GM12878 (cell line): ENCODE measurements at regions not wholly inside any gene's neighbourhood (a gene's known extent, or its start where the extent isn't known, plus 50 kb on each side); places are given as distances from the start of the nearest gene placed in this dataset.

Source experiments
- ATAC-seq: fragments of 200-7000 bp; cut with Tn5 transposase; 3 replicates; pipeline ENCODE4 v1.9.1; 2020; ENCODE audit warnings: mild to moderate bottlenecking, moderate library complexity
- BruUV-seq: library from RNA; stranded (reverse); fragments of 400-500 nt; replicated peaks from 2 replicates; lab custom pipeline; 2021; lab: Mats Ljungman, UMichigan
- CTCF ChIA-PET: fragments of 300-600 bp; sonication (Branson Sonifier 250); formaldehyde crosslinking; extraction: SDS; loops from one replicate; lab custom pipeline; 2021; ENCODE audit warnings: inconsistent platforms; lab: Yijun Ruan, JAX
- POLR2A ChIA-PET: fragments of 350-600 bp; formaldehyde crosslinking; extraction: SDS; loops from one replicate; lab custom pipeline; 2021; ENCODE audit warnings: inconsistent platforms; lab: Charles Lee
- RAD21 ChIA-PET: fragments of 300-600 bp; sonication (Branson Sonifier 250); formaldehyde crosslinking; loops from one replicate; lab custom pipeline; 2023; ENCODE audit warnings: antibody characterized with exemption; ENCODE audit not compliant: unreplicated experiment; lab: Charles Lee
- SMC1A ChIA-PET: fragments of 300-600 bp; sonication (Branson Sonifier 250); formaldehyde crosslinking; loops from one replicate; lab custom pipeline; 2023; ENCODE audit not compliant: unreplicated experiment, uncharacterized antibody; lab: Charles Lee
- DNase-seq: peaks from one replicate; pipeline ENCODE4 v3.0.0-alpha.2; 2011; ENCODE audit warnings: low read depth, low spot score
- FAIRE-seq: peaks from 3 replicates; lab custom pipeline; 2011; peaks lifted over from hg19 to GRCh38; lab: Jason Lieb, UNC
- H2AFZ ChIP-seq: 2 replicates; pipeline ENCODE4 v1.6.0; 2011; ENCODE audit warnings: low read depth, low read length, control low read depth; ENCODE audit not compliant: control insufficient read depth
- H3K27ac ChIP-seq: 2 replicates; pipeline ENCODE4 v1.5.1; 2011; ENCODE audit warnings: control low read depth; ENCODE audit not compliant: control insufficient read depth, insufficient read depth
- H3K27me3 ChIP-seq, 2 experiments: replicated peaks in 1 of 2; 2 replicates each; pipeline versions ENCODE4 v1.6.0 to v1.6.1; 2011; ENCODE audit warnings: low read length in 1 of 2; ENCODE audit not compliant: control insufficient read depth in 2 of 2, insufficient read depth in 2 of 2
- H3K36me3 ChIP-seq, 2 experiments: 2 replicates each; pipeline ENCODE4 v1.5.1; 2011; ENCODE audit warnings: low read length in 1 of 2; ENCODE audit not compliant: control insufficient read depth in 2 of 2, insufficient read depth in 2 of 2
- H3K4me1 ChIP-seq: 2 replicates; pipeline ENCODE4 v1.6.1; 2011; ENCODE audit warnings: mild to moderate bottlenecking, low read length, moderate library complexity, mixed read lengths; ENCODE audit not compliant: control insufficient read depth, insufficient read depth
- H3K4me2 ChIP-seq: 2 replicates; pipeline ENCODE4 v1.6.0; 2011; ENCODE audit warnings: control low read depth; ENCODE audit not compliant: control insufficient read depth, insufficient read depth
- H3K4me3 ChIP-seq: fragments of 200-600 bp; sonication (generic); 2 replicates; pipeline ENCODE4 v1.5.1; 2016
- H3K79me2 ChIP-seq: 2 replicates; pipeline ENCODE4 v1.6.0; 2011; ENCODE audit warnings: low read length; ENCODE audit not compliant: control insufficient read depth, insufficient read depth
- H3K9ac ChIP-seq: 2 replicates; pipeline ENCODE4 v1.8.0; 2011; ENCODE audit warnings: low read length, control low read depth, mixed read lengths; ENCODE audit not compliant: control insufficient read depth, insufficient read depth
- H3K9me3 ChIP-seq: replicated peaks from 3 replicates; pipeline ENCODE4 v1.5.1; 2011; ENCODE audit warnings: mild to moderate bottlenecking, low read length; ENCODE audit not compliant: control insufficient read depth, insufficient read depth
- H4K20me1 ChIP-seq: 2 replicates; pipeline ENCODE4 v1.6.0; 2011; ENCODE audit not compliant: control insufficient read depth, insufficient read depth
- ASH2L ChIP-seq: fragments of 300-600, 200-600 bp; sonication (generic); IDR thresholded peaks from 2 replicates; pipeline ENCODE4 v1.6.1; 2017; ENCODE audit warnings: low read depth, mild to moderate bottlenecking, borderline replicate concordance
- BACH1 ChIP-seq: fragments of 450-650 bp; IDR thresholded peaks from 2 replicates; pipeline ENCODE4 v1.6.1; 2017; ENCODE audit warnings: mild to moderate bottlenecking, borderline replicate concordance
- EP300 ChIP-seq, 2 experiments: fragments of 150-350 bp in 1 of 2; IDR thresholded peaks; 2 replicates each; pipeline ENCODE4 v1.6.1; 2011 to 2012; ENCODE audit warnings: low read depth in 2 of 2, low read length in 2 of 2, borderline replicate concordance in 1 of 2, improper control_type of control experiment in 1 of 2, inconsistent platforms in 1 of 2; ENCODE audit not compliant: control insufficient read depth in 1 of 2
- ESRRA ChIP-seq: IDR thresholded peaks from 2 replicates; pipeline ENCODE4 v1.6.1; 2012; ENCODE audit warnings: mild to moderate bottlenecking, low read length, improper control_type of control experiment
- HDAC6 ChIP-seq: fragments of 200-600 bp; sonication (generic); IDR thresholded peaks from one replicate; pipeline ENCODE4 v1.8.0; 2017; ENCODE audit warnings: antibody characterized with exemption; ENCODE audit not compliant: unreplicated experiment
- KAT2A ChIP-seq: conservative IDR thresholded peaks from 2 replicates; pipeline ENCODE4 v1.6.1; 2011; ENCODE audit warnings: low read depth, low read length; ENCODE audit not compliant: control insufficient read depth
- KDM1A ChIP-seq: fragments of 200-600 bp; sonication (generic); IDR thresholded peaks from 2 replicates; pipeline ENCODE4 v1.6.1; 2016; ENCODE audit warnings: borderline replicate concordance
- POLR2AphosphoS2 ChIP-seq: IDR thresholded peaks from 2 replicates; pipeline ENCODE4 v1.6.1; 2011; ENCODE audit warnings: low read depth, mild to moderate bottlenecking, low read length, improper control_type of control experiment, moderate library complexity
- SIN3A ChIP-seq: IDR thresholded peaks from 2 replicates; pipeline ENCODE4 v1.6.1; 2012; ENCODE audit warnings: low read depth, low read length, improper control_type of control experiment
- ZNF274 ChIP-seq: IDR thresholded peaks from one replicate; pipeline ENCODE4 v1.8.0; 2011; ENCODE audit not compliant: insufficient read length, insufficient read depth
- WGBS: methylation state at CpG from one replicate; pipeline ENCODE4 v1.1.6; 2016; ENCODE audit warnings: low lambda C conversion rate; ENCODE audit not compliant: insufficient replicate concordance, insufficient coverage; ENCODE audit errors: missing lambda C conversion rate; 5-methylcytosine and 5-hydroxymethylcytosine counted together
- in situ Hi-C: fragments of 300-500 bp; cut with MboI; formaldehyde crosslinking; loops from 9 replicates; pipeline ENCODE4 v1.14.3; 2018; ENCODE audit warnings: mixed read lengths
- intact Hi-C: fragments of 100-400 bp; cut with micrococcal nuclease; formaldehyde crosslinking; loops from one replicate; pipeline ENCODE4 v1.14.2; 2022; ENCODE audit not compliant: unreplicated experiment
- TF ChIP-seq, protein P1 (sequence below): fragments of 450-650 bp; conservative IDR thresholded peaks from 2 replicates; pipeline ENCODE4 v1.6.1; 2017; ENCODE audit warnings: mild to moderate bottlenecking, moderate library complexity
- TF ChIP-seq, protein P2 (sequence below): fragments of 450-650 bp; formaldehyde crosslinking; IDR thresholded peaks from 2 replicates; pipeline ENCODE4 v1.5.0; 2022; ENCODE audit warnings: mild to moderate bottlenecking, missing genetic modification characterization

DNA sequence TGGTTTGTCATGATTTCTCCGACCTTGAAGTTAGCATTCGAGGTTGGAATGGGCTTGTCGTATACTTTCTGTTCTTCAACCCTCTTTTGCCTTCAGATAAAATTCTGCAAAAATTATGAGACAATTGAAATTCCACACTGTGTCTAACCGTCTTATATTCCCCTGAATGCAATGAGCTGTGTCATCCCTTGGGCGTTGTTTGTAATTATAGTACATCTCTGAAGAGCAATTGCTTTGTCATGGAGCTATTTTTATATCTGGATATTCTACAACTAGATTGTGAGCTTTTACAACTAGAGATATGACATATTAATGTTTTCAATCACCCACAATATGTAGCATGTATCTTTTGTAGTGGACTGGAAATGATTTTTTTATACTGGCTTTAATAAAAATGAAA, 631.8 kb upstream of the SLC10A2 start:
- Histone ChIP-seq H3K9me3 (no peaks in the 10 kb centered on the region), H3K4me2 (no peak overlapping the region), H3K36me3 (no peaks in the 10 kb centered on the region), H4K20me1 (no peaks in the 10 kb centered on the region), H3K27me3 (no peaks in the 10 kb centered on the region), H3K27ac (no peak overlapping the region), H3K4me3 (no peak overlapping the region), H3K4me1 (no peaks in the 10 kb centered on the region), H2AFZ (no peak overlapping the region), H3K9ac (no peak overlapping the region)
- RAD21 ChIA-PET: no interaction called here
- in situ Hi-C loops (no loop called here), intact Hi-C loops (no loop called here)
- no peak for DNase-seq
- SMC1A ChIA-PET: interaction anchor here (1.4 kb wide), 1 partner anchor 15 kb away, joined by 3 read pairs; no protein-coding TSS in a partner anchor
- CTCF ChIA-PET: no interaction called here
- WGBS: 29% methylated on average over 5 of the region's 5 CpGs
- no TSS peak for BruUV-seq
- POLR2A ChIA-PET: no interaction called here
- FAIRE-seq: no peak
- no peak for ATAC-seq
- TF ChIP-seq, protein P1, sequence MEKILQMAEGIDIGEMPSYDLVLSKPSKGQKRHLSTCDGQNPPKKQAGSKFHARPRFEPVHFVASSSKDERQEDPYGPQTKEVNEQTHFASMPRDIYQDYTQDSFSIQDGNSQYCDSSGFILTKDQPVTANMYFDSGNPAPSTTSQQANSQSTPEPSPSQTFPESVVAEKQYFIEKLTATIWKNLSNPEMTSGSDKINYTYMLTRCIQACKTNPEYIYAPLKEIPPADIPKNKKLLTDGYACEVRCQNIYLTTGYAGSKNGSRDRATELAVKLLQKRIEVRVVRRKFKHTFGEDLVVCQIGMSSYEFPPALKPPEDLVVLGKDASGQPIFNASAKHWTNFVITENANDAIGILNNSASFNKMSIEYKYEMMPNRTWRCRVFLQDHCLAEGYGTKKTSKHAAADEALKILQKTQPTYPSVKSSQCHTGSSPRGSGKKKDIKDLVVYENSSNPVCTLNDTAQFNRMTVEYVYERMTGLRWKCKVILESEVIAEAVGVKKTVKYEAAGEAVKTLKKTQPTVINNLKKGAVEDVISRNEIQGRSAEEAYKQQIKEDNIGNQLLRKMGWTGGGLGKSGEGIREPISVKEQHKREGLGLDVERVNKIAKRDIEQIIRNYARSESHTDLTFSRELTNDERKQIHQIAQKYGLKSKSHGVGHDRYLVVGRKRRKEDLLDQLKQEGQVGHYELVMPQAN: no peak
- TF ChIP-seq EP300 (IDR thresholded peaks at IDR 0.05; ENCODE audit: borderline replicate concordance in 1 of 2, control insufficient read depth in 1 of 2, low read depth in 2 of 2, low read length in 2 of 2) (no peak), SIN3A (no peak), BACH1 (no peak), ZNF274 (no peak)
- TF ChIP-seq, all 136 proteins: peak for 0
- no peaks in the 10 kb centered on the region for H3K79me2 ChIP-seq

DNA sequence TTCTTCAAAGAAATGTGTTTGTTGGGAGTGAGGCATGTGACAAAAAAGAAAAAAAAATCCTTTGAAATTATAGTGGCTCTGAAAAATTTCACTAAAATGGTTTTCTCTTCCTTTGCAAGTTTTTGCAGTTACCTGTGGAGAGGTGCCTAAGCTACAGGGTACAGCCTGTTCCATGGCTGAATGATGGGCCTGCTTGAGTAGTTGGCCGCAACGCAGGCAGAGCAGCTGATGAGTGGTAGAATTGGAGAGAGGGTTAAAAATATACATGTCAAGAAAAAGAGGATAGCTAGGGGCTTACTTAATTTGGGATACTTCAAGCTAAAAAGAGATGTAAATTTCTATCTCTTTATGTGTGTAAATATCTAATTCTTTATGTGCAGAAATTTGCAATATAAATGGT, 629.1 kb upstream of the SLC10A2 start:
- ChIA-PET SMC1A (no interaction called here), POLR2A (no interaction called here), RAD21 (no interaction called here), CTCF (no interaction called here)
- DNase-seq (no peak), FAIRE-seq (no peak), ATAC-seq (no peak)
- no peaks in the 10 kb centered on the region for H3K9me3 ChIP-seq
- H3K79me2 ChIP-seq: no peaks in the 10 kb centered on the region
- H3K9ac ChIP-seq: no peak overlapping the region
- no TSS peak for BruUV-seq
- H4K20me1 ChIP-seq: no peaks in the 10 kb centered on the region
- intact Hi-C loops: no loop called here
- H3K27ac ChIP-seq: no peak overlapping the region
- H3K36me3 ChIP-seq: no peaks in the 10 kb centered on the region
- H3K27me3 ChIP-seq: no peaks in the 10 kb centered on the region
- 77% methylated on average over 2 of the region's 2 CpGs for WGBS
- H3K4me3 ChIP-seq: no peak overlapping the region
- no peak overlapping the region for H2AFZ ChIP-seq
- no peaks in the 10 kb centered on the region for H3K4me1 ChIP-seq
- in situ Hi-C loops: no loop called here
- no peak overlapping the region for H3K4me2 ChIP-seq
- no peak for TF ChIP-seq KDM1A
- no peak for TF ChIP-seq ESRRA
- TF ChIP-seq, protein P2, sequence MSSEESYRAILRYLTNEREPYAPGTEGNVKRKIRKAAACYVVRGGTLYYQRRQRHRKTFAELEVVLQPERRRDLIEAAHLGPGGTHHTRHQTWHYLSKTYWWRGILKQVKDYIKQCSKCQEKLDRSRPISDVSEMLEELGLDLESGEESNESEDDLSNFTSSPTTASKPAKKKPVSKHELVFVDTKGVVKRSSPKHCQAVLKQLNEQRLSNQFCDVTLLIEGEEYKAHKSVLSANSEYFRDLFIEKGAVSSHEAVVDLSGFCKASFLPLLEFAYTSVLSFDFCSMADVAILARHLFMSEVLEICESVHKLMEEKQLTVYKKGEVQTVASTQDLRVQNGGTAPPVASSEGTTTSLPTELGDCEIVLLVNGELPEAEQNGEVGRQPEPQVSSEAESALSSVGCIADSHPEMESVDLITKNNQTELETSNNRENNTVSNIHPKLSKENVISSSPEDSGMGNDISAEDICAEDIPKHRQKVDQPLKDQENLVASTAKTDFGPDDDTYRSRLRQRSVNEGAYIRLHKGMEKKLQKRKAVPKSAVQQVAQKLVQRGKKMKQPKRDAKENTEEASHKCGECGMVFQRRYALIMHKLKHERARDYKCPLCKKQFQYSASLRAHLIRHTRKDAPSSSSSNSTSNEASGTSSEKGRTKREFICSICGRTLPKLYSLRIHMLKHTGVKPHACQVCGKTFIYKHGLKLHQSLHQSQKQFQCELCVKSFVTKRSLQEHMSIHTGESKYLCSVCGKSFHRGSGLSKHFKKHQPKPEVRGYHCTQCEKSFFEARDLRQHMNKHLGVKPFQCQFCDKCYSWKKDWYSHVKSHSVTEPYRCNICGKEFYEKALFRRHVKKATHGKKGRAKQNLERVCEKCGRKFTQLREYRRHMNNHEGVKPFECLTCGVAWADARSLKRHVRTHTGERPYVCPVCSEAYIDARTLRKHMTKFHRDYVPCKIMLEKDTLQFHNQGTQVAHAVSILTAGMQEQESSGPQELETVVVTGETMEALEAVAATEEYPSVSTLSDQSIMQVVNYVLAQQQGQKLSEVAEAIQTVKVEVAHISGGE (CRISPR knock-in tag): no peak
- TF ChIP-seq KAT2A: no peak
- TF ChIP-seq POLR2AphosphoS2: no peak
- no peak for TF ChIP-seq ASH2L
- no peak for TF ChIP-seq HDAC6
